Ishikawa (cell line): ENCODE measurements at regions not wholly inside any gene's neighbourhood (a gene's known extent, or its start where the extent isn't known, plus 50 kb on each side); places are given as distances from the start of the nearest gene placed in this dataset.

Experiments used
- CEBPB ChIP-seq: IDR thresholded peaks from 2 replicates; pipeline ENCODE4 v1.6.1; 2012
- CREB1 ChIP-seq: IDR thresholded peaks from 2 replicates; pipeline ENCODE4 v1.6.1; 2012; ENCODE audit warnings: low read depth
- EGR1 ChIP-seq: IDR thresholded peaks from 2 replicates; pipeline ENCODE4 v1.6.1; 2012
- EP300 ChIP-seq: IDR thresholded peaks from 2 replicates; pipeline ENCODE4 v1.6.1; 2012; ENCODE audit warnings: borderline replicate concordance
- FOXM1 ChIP-seq: IDR thresholded peaks from 2 replicates; pipeline ENCODE4 v1.6.1; 2012; ENCODE audit warnings: low read depth, borderline replicate concordance
- NFIC ChIP-seq: IDR thresholded peaks from 2 replicates; pipeline ENCODE4 v1.6.1; 2012
- RAD21 ChIP-seq: IDR thresholded peaks from 2 replicates; pipeline ENCODE4 v1.6.1; 2012; ENCODE audit warnings: low read depth
- TAF1 ChIP-seq: IDR thresholded peaks from 2 replicates; pipeline ENCODE4 v1.6.1; 2012; ENCODE audit warnings: low read depth, mild to moderate bottlenecking
- TCF12 ChIP-seq: IDR thresholded peaks from 2 replicates; pipeline ENCODE4 v1.6.1; 2012; ENCODE audit warnings: low read depth
- TEAD4 ChIP-seq: IDR thresholded peaks from 2 replicates; pipeline ENCODE4 v1.6.1; 2012
- YY1 ChIP-seq: IDR thresholded peaks from 2 replicates; pipeline ENCODE4 v1.6.1; 2012; ENCODE audit warnings: low read depth
- ZBTB7A ChIP-seq: IDR thresholded peaks from 2 replicates; pipeline ENCODE4 v1.6.1; 2012; ENCODE audit warnings: low read depth
- TF ChIP-seq, protein P1 (sequence below): IDR thresholded peaks from 2 replicates; pipeline ENCODE4 v1.6.1; 2012
- TF ChIP-seq, protein P2 (sequence below): IDR thresholded peaks from 2 replicates; pipeline ENCODE4 v1.6.1; 2012
- TF ChIP-seq, protein P3 (sequence below): IDR thresholded peaks from 2 replicates; pipeline ENCODE4 v1.6.1; 2012; ENCODE audit warnings: low read depth, mild to moderate bottlenecking

DNA sequence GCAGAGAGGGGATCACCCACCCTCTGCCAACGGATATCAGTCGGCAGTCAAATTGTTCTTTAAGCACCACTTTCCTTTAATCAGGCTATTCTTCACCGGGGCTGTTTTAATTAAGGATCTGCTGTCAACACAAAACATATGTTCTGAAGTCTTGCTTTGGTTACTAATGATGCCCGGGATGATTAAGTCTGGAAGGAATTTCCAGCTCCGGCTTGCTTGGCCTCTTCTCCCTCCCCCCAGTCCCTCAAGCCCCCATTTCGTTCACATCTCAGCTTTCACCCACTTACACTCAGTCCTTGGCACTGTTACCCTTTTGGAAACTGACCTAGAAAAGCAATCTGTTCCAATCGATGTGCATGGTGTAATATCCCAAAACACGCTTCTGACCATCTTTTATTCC lies 74.7 kb downstream of the MSX2 start:
- TF ChIP-seq, protein P1, sequence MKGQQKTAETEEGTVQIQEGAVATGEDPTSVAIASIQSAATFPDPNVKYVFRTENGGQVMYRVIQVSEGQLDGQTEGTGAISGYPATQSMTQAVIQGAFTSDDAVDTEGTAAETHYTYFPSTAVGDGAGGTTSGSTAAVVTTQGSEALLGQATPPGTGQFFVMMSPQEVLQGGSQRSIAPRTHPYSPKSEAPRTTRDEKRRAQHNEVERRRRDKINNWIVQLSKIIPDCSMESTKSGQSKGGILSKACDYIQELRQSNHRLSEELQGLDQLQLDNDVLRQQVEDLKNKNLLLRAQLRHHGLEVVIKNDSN: no peak
- TF ChIP-seq FOXM1 (no peak), TAF1 (no peak), YY1 (no peak), CEBPB (no peak)

DNA sequence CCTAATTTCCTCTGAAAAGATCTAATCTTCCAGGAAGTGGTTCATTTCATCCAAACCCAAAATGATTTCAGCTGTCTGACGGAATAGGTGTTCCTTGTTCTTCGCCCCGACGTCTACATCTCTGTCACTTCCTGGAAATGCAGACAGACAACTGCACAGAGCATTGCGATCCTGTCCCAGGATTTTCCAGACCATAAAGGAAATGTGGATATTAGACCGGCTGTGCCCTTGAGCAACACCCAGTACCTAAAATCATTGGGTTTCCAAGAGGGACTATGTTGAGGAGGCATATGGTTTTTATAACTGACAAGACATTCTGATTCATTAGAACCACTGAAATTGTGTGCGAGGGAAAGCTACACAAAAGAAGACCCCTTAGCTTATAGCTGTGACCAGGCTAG lies 74.2 kb downstream of the MSX2 start:
- TF ChIP-seq EGR1: no peak
- TF ChIP-seq, protein P1: no peak
- TF ChIP-seq ZBTB7A: no peak
- TF ChIP-seq CEBPB: no peak
- TF ChIP-seq, protein P2, sequence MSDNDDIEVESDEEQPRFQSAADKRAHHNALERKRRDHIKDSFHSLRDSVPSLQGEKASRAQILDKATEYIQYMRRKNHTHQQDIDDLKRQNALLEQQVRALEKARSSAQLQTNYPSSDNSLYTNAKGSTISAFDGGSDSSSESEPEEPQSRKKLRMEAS: no peak
- TF ChIP-seq TAF1: no peak
- TF ChIP-seq, protein P3, sequence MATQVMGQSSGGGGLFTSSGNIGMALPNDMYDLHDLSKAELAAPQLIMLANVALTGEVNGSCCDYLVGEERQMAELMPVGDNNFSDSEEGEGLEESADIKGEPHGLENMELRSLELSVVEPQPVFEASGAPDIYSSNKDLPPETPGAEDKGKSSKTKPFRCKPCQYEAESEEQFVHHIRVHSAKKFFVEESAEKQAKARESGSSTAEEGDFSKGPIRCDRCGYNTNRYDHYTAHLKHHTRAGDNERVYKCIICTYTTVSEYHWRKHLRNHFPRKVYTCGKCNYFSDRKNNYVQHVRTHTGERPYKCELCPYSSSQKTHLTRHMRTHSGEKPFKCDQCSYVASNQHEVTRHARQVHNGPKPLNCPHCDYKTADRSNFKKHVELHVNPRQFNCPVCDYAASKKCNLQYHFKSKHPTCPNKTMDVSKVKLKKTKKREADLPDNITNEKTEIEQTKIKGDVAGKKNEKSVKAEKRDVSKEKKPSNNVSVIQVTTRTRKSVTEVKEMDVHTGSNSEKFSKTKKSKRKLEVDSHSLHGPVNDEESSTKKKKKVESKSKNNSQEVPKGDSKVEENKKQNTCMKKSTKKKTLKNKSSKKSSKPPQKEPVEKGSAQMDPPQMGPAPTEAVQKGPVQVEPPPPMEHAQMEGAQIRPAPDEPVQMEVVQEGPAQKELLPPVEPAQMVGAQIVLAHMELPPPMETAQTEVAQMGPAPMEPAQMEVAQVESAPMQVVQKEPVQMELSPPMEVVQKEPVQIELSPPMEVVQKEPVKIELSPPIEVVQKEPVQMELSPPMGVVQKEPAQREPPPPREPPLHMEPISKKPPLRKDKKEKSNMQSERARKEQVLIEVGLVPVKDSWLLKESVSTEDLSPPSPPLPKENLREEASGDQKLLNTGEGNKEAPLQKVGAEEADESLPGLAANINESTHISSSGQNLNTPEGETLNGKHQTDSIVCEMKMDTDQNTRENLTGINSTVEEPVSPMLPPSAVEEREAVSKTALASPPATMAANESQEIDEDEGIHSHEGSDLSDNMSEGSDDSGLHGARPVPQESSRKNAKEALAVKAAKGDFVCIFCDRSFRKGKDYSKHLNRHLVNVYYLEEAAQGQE: no peak
- TF ChIP-seq EP300: no peak
- no peak for TF ChIP-seq RAD21
- no peak for TF ChIP-seq CREB1
- TF ChIP-seq TEAD4: no peak
- TF ChIP-seq YY1: no peak
- TF ChIP-seq TCF12: no peak
- no peak for TF ChIP-seq NFIC
- TF ChIP-seq FOXM1: no peak

DNA sequence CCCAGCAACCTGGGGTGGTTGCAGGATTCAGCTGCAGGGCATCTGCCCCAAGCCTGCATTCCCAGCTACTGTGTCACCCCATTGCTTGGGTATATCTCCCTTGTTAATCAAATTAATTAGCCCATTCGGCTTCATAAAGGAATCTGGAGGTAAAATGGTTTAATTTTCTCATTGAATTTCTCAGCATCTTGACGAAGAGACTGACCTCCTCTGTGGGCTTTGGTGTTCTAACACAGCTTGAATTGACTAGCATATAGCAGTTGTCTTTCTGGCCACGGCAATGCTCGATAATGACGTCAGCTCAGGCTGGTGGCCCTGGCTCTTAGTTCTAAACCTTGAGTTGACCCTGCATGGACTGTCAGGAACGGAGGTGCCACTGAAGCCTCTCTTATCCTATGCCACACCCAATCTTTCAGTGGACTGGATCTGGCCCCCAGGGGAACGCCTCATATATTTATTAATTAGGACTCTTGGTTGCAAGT lies 72.4 kb downstream of the MSX2 start:
- TF ChIP-seq EP300: no peak
- TF ChIP-seq YY1: no peak
- no peak for TF ChIP-seq NFIC
- TF ChIP-seq CREB1: no peak
- no peak for TF ChIP-seq RAD21
- no peak for TF ChIP-seq EGR1
- TF ChIP-seq ZBTB7A: no peak
- TF ChIP-seq TEAD4: no peak
- no peak for TF ChIP-seq TAF1
- TF ChIP-seq, protein P1: no peak
- TF ChIP-seq FOXM1: no peak
- TF ChIP-seq, protein P2: no peak
- TF ChIP-seq, protein P3: no peak
- no peak for TF ChIP-seq CEBPB
- TF ChIP-seq TCF12: no peak

DNA sequence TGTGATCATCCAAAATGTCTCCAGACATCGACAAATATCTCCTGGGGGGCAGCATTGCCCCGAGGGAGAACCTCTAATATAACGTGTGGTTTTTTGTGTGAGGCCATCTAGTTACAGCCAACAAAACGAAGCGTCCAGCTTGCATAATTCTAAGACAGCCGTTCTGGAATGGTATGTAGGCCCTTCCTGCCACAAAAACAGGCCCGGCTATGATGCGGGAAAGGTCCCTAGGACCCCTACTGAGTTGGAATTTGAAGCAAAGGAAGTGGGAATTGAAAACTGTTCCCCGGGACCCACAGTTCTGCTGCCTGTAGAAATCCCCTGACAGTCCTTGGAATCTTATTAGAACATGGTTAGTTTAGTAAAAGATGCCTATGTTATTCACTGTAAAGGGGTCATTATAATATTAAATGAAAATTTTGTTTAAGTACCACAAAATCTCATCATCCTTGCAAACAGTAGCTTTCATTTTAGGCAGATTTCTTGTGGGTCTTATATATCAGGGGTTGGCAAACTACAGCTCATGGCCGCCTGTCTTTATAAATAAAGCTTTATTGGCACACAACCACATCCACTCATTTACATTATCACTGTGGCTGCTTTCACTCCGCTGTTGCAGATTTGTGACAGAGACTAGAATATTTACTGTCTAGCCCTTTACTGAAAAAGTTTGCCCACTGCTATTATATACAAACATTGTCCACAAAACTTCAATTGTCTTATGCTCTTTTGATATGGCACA lies 70.7 kb downstream of the MSX2 start:
- TF ChIP-seq TAF1 (no peak), EGR1 (no peak), CREB1 (no peak)

DNA sequence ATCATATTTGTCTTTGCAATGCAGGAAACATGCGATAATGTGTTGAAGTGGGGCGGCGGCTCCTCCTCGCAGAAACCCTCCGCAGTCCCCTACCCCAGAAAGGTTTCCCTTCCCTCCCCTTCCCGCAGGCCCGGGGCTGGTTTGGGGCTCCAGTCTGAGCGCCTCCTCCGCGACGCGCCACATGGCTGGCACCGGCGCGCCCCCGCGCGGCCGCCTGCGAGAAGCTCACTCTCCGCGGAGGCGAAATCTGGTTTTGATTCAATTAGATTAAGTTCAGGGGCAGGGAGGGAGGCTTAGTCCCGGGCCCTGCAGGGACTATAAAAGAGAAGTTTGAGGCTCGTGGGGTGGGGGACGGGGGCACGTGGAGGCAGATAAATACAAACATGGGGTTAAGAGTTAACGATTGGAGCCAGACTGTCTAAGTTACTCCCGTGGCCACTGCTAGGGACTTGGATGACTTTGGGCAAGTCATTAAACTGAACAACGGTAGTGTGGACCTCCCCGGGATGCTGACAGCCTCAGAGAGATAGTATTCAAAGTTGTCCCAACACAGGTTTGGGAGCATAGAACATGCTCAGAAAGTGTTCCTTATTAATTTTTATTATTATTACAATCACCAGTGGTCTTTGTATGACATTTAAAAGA lies 69.4 kb downstream of the MSX2 start:
- TF ChIP-seq, protein P2: 0 out of 2 replicates have a peak, but pooled peaks have one; percentile 55
- TF ChIP-seq RAD21 (peak; percentile 79), TEAD4 (no peak)
- TF ChIP-seq, protein P3: no peak
